ENCODE measurements at regions not wholly inside any gene's neighbourhood (a gene's known extent, or its start where the extent isn't known, plus 50 kb on each side); places are given as distances from the start of the nearest gene placed in this dataset.

DNA sequence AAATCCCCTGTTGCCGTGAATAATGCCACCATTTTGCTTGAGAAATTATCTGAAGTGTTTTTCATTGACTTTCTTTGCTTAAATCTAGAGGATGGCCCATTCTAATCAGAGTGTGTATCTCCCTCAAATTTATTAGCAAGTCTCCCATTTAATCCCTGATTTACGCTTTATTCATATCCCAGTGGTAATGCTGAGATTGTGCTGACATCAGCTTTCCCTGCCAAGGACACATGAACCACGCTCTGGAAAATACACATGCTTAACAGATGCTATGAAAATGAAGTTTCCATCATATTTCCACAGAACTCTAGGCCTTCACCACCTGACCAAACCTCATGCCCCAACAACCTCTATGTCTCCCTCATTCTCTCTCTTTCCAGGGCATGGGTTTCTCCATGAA, 545.4 kb downstream of the TUSC7 start:
- no peak for DNase-seq
- Histone ChIP-seq H3K36me3 (ENCODE audit: insufficient read depth, low read length) (no peaks in the 10 kb centered on the region), H3K79me2 (ENCODE audit: insufficient read depth, low read length) (no peaks in the 10 kb centered on the region), H3K4me2 (ENCODE audit: insufficient read depth, low read length) (no peak overlapping the region), H3K4me3 (ENCODE audit: low read depth in 1 of 2, low read length in 2 of 2) (no peak overlapping the region), H3K4me1 (ENCODE audit: insufficient read depth, low read length) (no peaks in the 10 kb centered on the region), H3K27me3 (ENCODE audit: insufficient read depth, low read length, poor library complexity) (no peaks in the 10 kb centered on the region), H3K27ac (ENCODE audit: low read length) (no peak overlapping the region), H2AFZ (ENCODE audit: low read depth, low read length) (no peak overlapping the region), H3K9ac (ENCODE audit: low read depth, low read length) (no peak overlapping the region), H4K20me1 (ENCODE audit: insufficient read depth, low read length) (no peaks in the 10 kb centered on the region), H3K9me3 (ENCODE audit: insufficient read depth, low read length, severe bottlenecking) (no peaks in the 10 kb centered on the region)
- no peak for TF ChIP-seq EZH2 (IDR thresholded peaks at IDR 0.05; ENCODE audit: borderline replicate concordance, low read depth, low read length, severe bottlenecking)
- TF ChIP-seq, protein P1, sequence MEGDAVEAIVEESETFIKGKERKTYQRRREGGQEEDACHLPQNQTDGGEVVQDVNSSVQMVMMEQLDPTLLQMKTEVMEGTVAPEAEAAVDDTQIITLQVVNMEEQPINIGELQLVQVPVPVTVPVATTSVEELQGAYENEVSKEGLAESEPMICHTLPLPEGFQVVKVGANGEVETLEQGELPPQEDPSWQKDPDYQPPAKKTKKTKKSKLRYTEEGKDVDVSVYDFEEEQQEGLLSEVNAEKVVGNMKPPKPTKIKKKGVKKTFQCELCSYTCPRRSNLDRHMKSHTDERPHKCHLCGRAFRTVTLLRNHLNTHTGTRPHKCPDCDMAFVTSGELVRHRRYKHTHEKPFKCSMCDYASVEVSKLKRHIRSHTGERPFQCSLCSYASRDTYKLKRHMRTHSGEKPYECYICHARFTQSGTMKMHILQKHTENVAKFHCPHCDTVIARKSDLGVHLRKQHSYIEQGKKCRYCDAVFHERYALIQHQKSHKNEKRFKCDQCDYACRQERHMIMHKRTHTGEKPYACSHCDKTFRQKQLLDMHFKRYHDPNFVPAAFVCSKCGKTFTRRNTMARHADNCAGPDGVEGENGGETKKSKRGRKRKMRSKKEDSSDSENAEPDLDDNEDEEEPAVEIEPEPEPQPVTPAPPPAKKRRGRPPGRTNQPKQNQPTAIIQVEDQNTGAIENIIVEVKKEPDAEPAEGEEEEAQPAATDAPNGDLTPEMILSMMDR (IDR thresholded peaks at IDR 0.05; ENCODE audit: borderline replicate concordance, extremely low read depth, low read length, poor library complexity, severe bottlenecking): no peak
- no peak for ATAC-seq (ENCODE audit: insufficient read depth, low read depth)

- Histone ChIP-seq H3K27ac (ENCODE audit: low read length) (no peak overlapping the region), H3K36me3 (ENCODE audit: insufficient read depth, low read length) (no peaks in the 10 kb centered on the region), H3K79me2 (ENCODE audit: insufficient read depth, low read length) (no peaks in the 10 kb centered on the region), H3K4me1 (ENCODE audit: insufficient read depth, low read length) (no peaks in the 10 kb centered on the region), H2AFZ (ENCODE audit: low read depth, low read length) (no peak overlapping the region), H3K4me3 (ENCODE audit: low read depth in 1 of 2, low read length in 2 of 2) (no peak overlapping the region), H3K4me2 (ENCODE audit: insufficient read depth, low read length) (no peak overlapping the region), H4K20me1 (ENCODE audit: insufficient read depth, low read length) (no peaks in the 10 kb centered on the region), H3K27me3 (ENCODE audit: insufficient read depth, low read length, poor library complexity) (no peaks in the 10 kb centered on the region), H3K9me3 (ENCODE audit: insufficient read depth, low read length, severe bottlenecking) (no peaks in the 10 kb centered on the region), H3K9ac (ENCODE audit: low read depth, low read length) (no peak overlapping the region)
- ATAC-seq (ENCODE audit: insufficient read depth, low read depth) (no peak), DNase-seq (no peak)
- TF ChIP-seq, protein P1 (IDR thresholded peaks at IDR 0.05; ENCODE audit: borderline replicate concordance, extremely low read depth, low read length, poor library complexity, severe bottlenecking): no peak
- no peak for TF ChIP-seq EZH2 (IDR thresholded peaks at IDR 0.05; ENCODE audit: borderline replicate concordance, low read depth, low read length, severe bottlenecking)
These were observed 546.2 kb downstream of the TUSC7 start for GRCh38 chr3:117255736-117256135.

DNA sequence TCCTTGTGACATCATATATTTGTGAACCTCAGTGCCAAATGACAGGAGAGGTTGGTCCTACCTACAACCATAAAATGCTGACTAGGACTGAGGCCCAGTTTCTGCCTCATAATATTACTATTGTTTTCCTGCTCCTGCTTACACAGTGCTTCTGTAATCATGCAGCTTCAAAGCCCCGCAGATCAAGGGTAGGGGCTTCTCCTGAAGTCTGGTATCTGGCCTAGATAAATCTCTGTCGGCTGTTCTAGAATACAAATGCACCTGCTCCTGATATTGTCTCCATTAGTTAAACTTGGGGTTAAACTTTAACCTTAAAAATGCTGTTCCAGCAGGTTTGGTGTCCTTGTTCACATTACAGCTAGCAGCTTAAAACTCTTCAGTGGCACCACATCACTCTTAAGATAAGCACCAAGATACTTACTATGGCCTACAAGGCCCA, 552.4 kb downstream of the TUSC7 start:
- no peak for ATAC-seq (ENCODE audit: insufficient read depth, low read depth)
- Histone ChIP-seq H3K27me3 (ENCODE audit: insufficient read depth, low read length, poor library complexity) (no peaks in the 10 kb centered on the region), H3K4me2 (ENCODE audit: insufficient read depth, low read length) (no peak overlapping the region), H3K4me1 (ENCODE audit: insufficient read depth, low read length) (no peaks in the 10 kb centered on the region), H3K79me2 (ENCODE audit: insufficient read depth, low read length) (no peaks in the 10 kb centered on the region), H3K27ac (ENCODE audit: low read length) (no peak overlapping the region), H4K20me1 (ENCODE audit: insufficient read depth, low read length) (no peaks in the 10 kb centered on the region), H3K9ac (ENCODE audit: low read depth, low read length) (no peak overlapping the region), H3K9me3 (ENCODE audit: insufficient read depth, low read length, severe bottlenecking) (no peaks in the 10 kb centered on the region), H3K4me3 (ENCODE audit: low read depth in 1 of 2, low read length in 2 of 2) (no peak overlapping the region), H2AFZ (ENCODE audit: low read depth, low read length) (no peak overlapping the region), H3K36me3 (ENCODE audit: insufficient read depth, low read length) (no peaks in the 10 kb centered on the region)
- no peak for DNase-seq
- no peak for TF ChIP-seq EZH2 (IDR thresholded peaks at IDR 0.05; ENCODE audit: borderline replicate concordance, low read depth, low read length, severe bottlenecking)
- TF ChIP-seq, protein P1 (IDR thresholded peaks at IDR 0.05; ENCODE audit: borderline replicate concordance, extremely low read depth, low read length, poor library complexity, severe bottlenecking): no peak

- no peaks in the 10 kb centered on the region for H3K36me3 ChIP-seq (ENCODE audit: insufficient read depth, low read length)
- ATAC-seq (ENCODE audit: insufficient read depth, low read depth) (no peak), DNase-seq (no peak)
- H4K20me1 ChIP-seq (ENCODE audit: insufficient read depth, low read length): no peaks in the 10 kb centered on the region
- H3K4me2 ChIP-seq (ENCODE audit: insufficient read depth, low read length): no peak overlapping the region
- H3K9me3 ChIP-seq (ENCODE audit: insufficient read depth, low read length, severe bottlenecking): no peaks in the 10 kb centered on the region
- no peaks in the 10 kb centered on the region for H3K4me1 ChIP-seq (ENCODE audit: insufficient read depth, low read length)
- no peaks in the 10 kb centered on the region for H3K79me2 ChIP-seq (ENCODE audit: insufficient read depth, low read length)
- H3K4me3 ChIP-seq (ENCODE audit: low read depth in 1 of 2, low read length in 2 of 2): no peak overlapping the region
- no peak overlapping the region for H3K9ac ChIP-seq (ENCODE audit: low read depth, low read length)
- TF ChIP-seq, protein P1 (IDR thresholded peaks at IDR 0.05; ENCODE audit: borderline replicate concordance, extremely low read depth, low read length, poor library complexity, severe bottlenecking): no peak
- no peak for TF ChIP-seq EZH2 (IDR thresholded peaks at IDR 0.05; ENCODE audit: borderline replicate concordance, low read depth, low read length, severe bottlenecking)
- no peak overlapping the region for H2AFZ ChIP-seq (ENCODE audit: low read depth, low read length)
- H3K27me3 ChIP-seq (ENCODE audit: insufficient read depth, low read length, poor library complexity): no peaks in the 10 kb centered on the region
- H3K27ac ChIP-seq (ENCODE audit: low read length): no peak overlapping the region
These were observed 553.7 kb downstream of the TUSC7 start for GRCh38 chr3:117263270-117263669.
